ENCODE measurements at regions not wholly inside any gene's neighbourhood (a gene's known extent, or its start where the extent isn't known, plus 50 kb on each side); places are given as distances from the start of the nearest gene placed in this dataset.

- TF ChIP-seq CTCF (IDR thresholded peaks at IDR 0.05; ENCODE audit: low read depth, low read length) (no peak), POLR2A (IDR thresholded peaks at IDR 0.05; ENCODE audit: extremely low read depth, insufficient read length) (no peak)
Measured at GRCh38 chr10:61503051-61503450, 49.9 kb upstream of the TMEM26 start.

All from NB4 (cell line).